PC-9 (cell line): ENCODE measurements at regions not wholly inside any gene's neighbourhood (a gene's known extent, or its start where the extent isn't known, plus 50 kb on each side); places are given as distances from the start of the nearest gene placed in this dataset.
"Not testable (repeated sequence)": the region's sequence is repeated elsewhere in the genome, so short reads cannot be mapped to it uniquely, and the experiment has no call there.

Experiments used
- EZH2 ChIP-seq: fragments of 200-600 bp; sonication (generic); IDR thresholded peaks from 2 replicates; pipeline ENCODE4 v1.8.0; 2017; ENCODE audit warnings: antibody characterized with exemption, low read depth
- TF ChIP-seq, protein P1 (sequence below): fragments of 200-600 bp; sonication (generic); conservative IDR thresholded peaks from 2 replicates; pipeline ENCODE4 v1.6.1; 2017; ENCODE audit warnings: mixed run types, antibody characterized with exemption, mild to moderate bottlenecking, moderate library complexity

DNA sequence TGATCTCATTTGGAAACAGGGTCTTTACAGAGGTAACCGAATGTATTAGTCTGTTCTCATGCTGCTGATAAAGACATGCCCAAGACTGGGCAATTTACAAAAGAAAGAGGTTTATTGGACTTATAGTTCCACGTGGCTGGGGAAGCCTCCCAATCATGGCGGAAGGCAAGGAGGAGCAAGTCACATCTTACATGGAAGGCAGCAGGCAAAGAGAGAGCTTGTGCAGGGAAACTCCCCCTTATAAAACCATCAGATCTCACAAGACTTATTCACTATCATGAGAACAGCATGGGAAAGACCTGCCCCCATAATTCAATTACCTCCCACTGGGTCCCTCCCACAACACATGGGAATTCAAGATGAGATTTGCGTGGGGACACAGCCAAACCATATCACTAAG lies 171.8 kb upstream of the ID2 start:
- TF ChIP-seq, protein P1, sequence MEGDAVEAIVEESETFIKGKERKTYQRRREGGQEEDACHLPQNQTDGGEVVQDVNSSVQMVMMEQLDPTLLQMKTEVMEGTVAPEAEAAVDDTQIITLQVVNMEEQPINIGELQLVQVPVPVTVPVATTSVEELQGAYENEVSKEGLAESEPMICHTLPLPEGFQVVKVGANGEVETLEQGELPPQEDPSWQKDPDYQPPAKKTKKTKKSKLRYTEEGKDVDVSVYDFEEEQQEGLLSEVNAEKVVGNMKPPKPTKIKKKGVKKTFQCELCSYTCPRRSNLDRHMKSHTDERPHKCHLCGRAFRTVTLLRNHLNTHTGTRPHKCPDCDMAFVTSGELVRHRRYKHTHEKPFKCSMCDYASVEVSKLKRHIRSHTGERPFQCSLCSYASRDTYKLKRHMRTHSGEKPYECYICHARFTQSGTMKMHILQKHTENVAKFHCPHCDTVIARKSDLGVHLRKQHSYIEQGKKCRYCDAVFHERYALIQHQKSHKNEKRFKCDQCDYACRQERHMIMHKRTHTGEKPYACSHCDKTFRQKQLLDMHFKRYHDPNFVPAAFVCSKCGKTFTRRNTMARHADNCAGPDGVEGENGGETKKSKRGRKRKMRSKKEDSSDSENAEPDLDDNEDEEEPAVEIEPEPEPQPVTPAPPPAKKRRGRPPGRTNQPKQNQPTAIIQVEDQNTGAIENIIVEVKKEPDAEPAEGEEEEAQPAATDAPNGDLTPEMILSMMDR = not testable (repeated sequence)
- not testable (repeated sequence) for TF ChIP-seq EZH2
